IMR-90 (cell line): ENCODE measurements at regions not wholly inside any gene's neighbourhood (a gene's known extent, or its start where the extent isn't known, plus 50 kb on each side); places are given as distances from the start of the nearest gene placed in this dataset.

Source experiments
- ATAC-seq: fragments of 200-7000 bp; cut with Tn5 transposase; 2 replicates; pipeline ENCODE4 v1.9.1; 2020; ENCODE audit warnings: low read depth, mild to moderate bottlenecking, moderate library complexity
- BruUV-seq: library from RNA; stranded (reverse); fragments of 400-500 nt; replicated peaks from 2 replicates; lab custom pipeline; 2021; lab: Mats Ljungman, UMichigan
- CTCF ChIA-PET: fragments of 300-600 bp; formaldehyde crosslinking; extraction: SDS; loops from one replicate; lab custom pipeline; 2021; ENCODE audit warnings: antibody characterized with exemption; lab: Yijun Ruan, JAX
- POLR2A ChIA-PET: fragments of 300-600 bp; sonication (Branson Sonifier 250); formaldehyde crosslinking; loops from one replicate; lab custom pipeline; 2022; ENCODE audit warnings: antibody characterized with exemption; ENCODE audit not compliant: unreplicated experiment; lab: Charles Lee
- DNase-seq: peaks from one replicate; pipeline ENCODE4 v3.0.0; 2013
- H2AFZ ChIP-seq: replicated peaks from 2 replicates; pipeline ENCODE3; 2013; ENCODE audit warnings: low read length, mild to moderate bottlenecking; ENCODE audit not compliant: poor library complexity
- H2AK5ac ChIP-seq: 2 replicates; pipeline ENCODE4 v1.6.1; 2013; ENCODE audit warnings: low read depth, low read length, inconsistent platforms
- H2AK9ac ChIP-seq: replicated peaks from 2 replicates; pipeline ENCODE3; 2013; ENCODE audit warnings: mild to moderate bottlenecking, low read depth, low read length, moderate library complexity; ENCODE audit not compliant: poor library complexity
- H2BK120ac ChIP-seq: 2 replicates; pipeline ENCODE4 v1.6.1; 2013; ENCODE audit warnings: low read depth, low read length, inconsistent platforms
- H2BK15ac ChIP-seq: 3 replicates; pipeline ENCODE4 v1.6.1; 2013; ENCODE audit warnings: low read depth, low read length, inconsistent platforms
- H2BK20ac ChIP-seq: 2 replicates; pipeline ENCODE4 v1.6.1; 2013; ENCODE audit warnings: low read depth, mild to moderate bottlenecking, inconsistent platforms, low read length, moderate library complexity
- H2BK5ac ChIP-seq: 2 replicates; pipeline ENCODE4 v1.6.1; 2013; ENCODE audit warnings: mild to moderate bottlenecking, low read depth, low read length, inconsistent platforms; ENCODE audit not compliant: poor library complexity, severe bottlenecking
- H3K14ac ChIP-seq: replicated peaks from 2 replicates; pipeline ENCODE4 v1.6.1; 2013; ENCODE audit warnings: low read depth, low read length, inconsistent platforms
- H3K18ac ChIP-seq: 2 replicates; pipeline ENCODE4 v1.6.1; 2013; ENCODE audit warnings: low read depth, low read length, control low read depth
- H3K23ac ChIP-seq: 2 replicates; pipeline ENCODE4 v1.6.1; 2013; ENCODE audit warnings: low read depth, low read length, inconsistent platforms
- H3K27ac ChIP-seq: 2 replicates; pipeline ENCODE4 v1.5.1; 2013; ENCODE audit warnings: mild to moderate bottlenecking, control low read depth, low read length; ENCODE audit not compliant: insufficient read depth
- H3K27me3 ChIP-seq: 2 replicates; pipeline ENCODE4 v1.6.1; 2013; ENCODE audit warnings: low read length; ENCODE audit not compliant: control insufficient read depth, insufficient read depth
- H3K36me3 ChIP-seq: 2 replicates; pipeline ENCODE4 v1.6.1; 2013; ENCODE audit warnings: low read length, mixed read lengths; ENCODE audit not compliant: control insufficient read depth, insufficient read depth
- H3K4ac ChIP-seq: 2 replicates; pipeline ENCODE4 v1.6.1; 2013; ENCODE audit warnings: low read depth, low read length, inconsistent platforms
- H3K4me1 ChIP-seq: 2 replicates; pipeline ENCODE4 v1.6.1; 2013; ENCODE audit warnings: low read length, mixed read lengths; ENCODE audit not compliant: control insufficient read depth, insufficient read depth
- H3K4me2 ChIP-seq: 2 replicates; pipeline ENCODE4 v1.6.1; 2013; ENCODE audit warnings: low read depth, mild to moderate bottlenecking, control low read depth, low read length, moderate library complexity
- H3K4me3 ChIP-seq: 2 replicates; pipeline ENCODE4 v1.5.1; 2013; ENCODE audit warnings: low read depth, mild to moderate bottlenecking, control low read depth, low read length, moderate library complexity; ENCODE audit not compliant: insufficient read depth
- H3K56ac ChIP-seq: 2 replicates; pipeline ENCODE4 v1.6.1; 2013; ENCODE audit warnings: low read length, inconsistent platforms; ENCODE audit not compliant: insufficient read depth; ENCODE audit errors: extremely low read depth
- H3K79me1 ChIP-seq, 2 experiments: 2 replicates each; pipeline ENCODE4 v1.6.1; 2013; ENCODE audit warnings: low read length in 2 of 2, inconsistent platforms in 1 of 2, low read depth in 1 of 2
- H3K9ac ChIP-seq: 2 replicates; pipeline ENCODE4 v1.6.1; 2013; ENCODE audit warnings: low read depth, low read length, control low read depth
- H3K9me1 ChIP-seq: 2 replicates; pipeline ENCODE4 v1.6.1; 2013; ENCODE audit warnings: low read length, inconsistent platforms; ENCODE audit not compliant: insufficient read depth
- H3K9me3 ChIP-seq: 2 replicates; pipeline ENCODE4 v1.6.1; 2013; ENCODE audit warnings: low read length; ENCODE audit not compliant: control insufficient read depth, insufficient read depth
- H4K20me1 ChIP-seq: 2 replicates; pipeline ENCODE4 v1.6.1; 2013; ENCODE audit warnings: low read length, inconsistent platforms; ENCODE audit not compliant: insufficient read depth
- H4K5ac ChIP-seq: 2 replicates; pipeline ENCODE4 v1.6.1; 2013; ENCODE audit warnings: mild to moderate bottlenecking, low read depth, low read length, control low read depth
- H4K8ac ChIP-seq, 2 experiments: 2 replicates each; pipeline ENCODE4 v1.6.1; 2013; ENCODE audit warnings: low read depth in 2 of 2, low read length in 2 of 2, control low read depth in 1 of 2, inconsistent platforms in 1 of 2
- H4K91ac ChIP-seq: 2 replicates; pipeline ENCODE4 v1.6.1; 2013; ENCODE audit warnings: low read depth, low read length, inconsistent platforms; ENCODE audit not compliant: insufficient read depth
- BHLHE40 ChIP-seq: fragments of 150-350 bp; IDR thresholded peaks from 2 replicates; pipeline ENCODE4 v1.6.1; 2016; ENCODE audit warnings: mild to moderate bottlenecking, low read depth, low read length
- CEBPB ChIP-seq: IDR thresholded peaks from 2 replicates; pipeline ENCODE4 v1.6.1; 2012; ENCODE audit warnings: low read depth, low read length, improper control_type of control experiment
- CHD1 ChIP-seq: IDR thresholded peaks from 2 replicates; pipeline ENCODE4 v1.6.1; 2012; ENCODE audit warnings: low read depth, low read length, improper control_type of control experiment
- CTCF ChIP-seq: conservative IDR thresholded peaks from 2 replicates; pipeline ENCODE4 v1.5.1; 2012; ENCODE audit warnings: mild to moderate bottlenecking, low read depth, low read length, improper control_type of control experiment
- FOS ChIP-seq: fragments of 150-350 bp; IDR thresholded peaks from 2 replicates; pipeline ENCODE4 v1.6.1; 2016; ENCODE audit warnings: low read depth, low read length
- MAFK ChIP-seq: IDR thresholded peaks from 2 replicates; pipeline ENCODE4 v1.6.1; 2012; ENCODE audit warnings: low read depth, low read length, improper control_type of control experiment
- MAZ ChIP-seq: IDR thresholded peaks from 2 replicates; pipeline ENCODE4 v1.6.1; 2012; ENCODE audit warnings: low read depth, mild to moderate bottlenecking, low read length, improper control_type of control experiment, moderate library complexity, borderline replicate concordance
- MXI1 ChIP-seq: IDR thresholded peaks from 2 replicates; pipeline ENCODE4 v1.6.1; 2012; ENCODE audit warnings: low read depth, mild to moderate bottlenecking, low read length, moderate library complexity, borderline replicate concordance
- NFE2L2 ChIP-seq: fragments of 150-350 bp; IDR thresholded peaks from 2 replicates; pipeline ENCODE4 v1.6.1; 2016; ENCODE audit warnings: low read depth, mild to moderate bottlenecking, low read length
- POLR2A ChIP-seq: IDR thresholded peaks from 2 replicates; pipeline ENCODE4 v1.6.1; 2012; ENCODE audit warnings: mild to moderate bottlenecking, low read depth, low read length
- RAD21 ChIP-seq: IDR thresholded peaks from 2 replicates; pipeline ENCODE4 v1.6.1; 2012; ENCODE audit warnings: low read length, improper control_type of control experiment
- RCOR1 ChIP-seq: IDR thresholded peaks from 2 replicates; pipeline ENCODE4 v1.6.1; 2012; ENCODE audit warnings: mild to moderate bottlenecking, low read length, improper control_type of control experiment; ENCODE audit not compliant: insufficient replicate concordance
- RFX5 ChIP-seq: IDR thresholded peaks from 2 replicates; pipeline ENCODE4 v1.8.0; 2012; ENCODE audit warnings: low read depth, mild to moderate bottlenecking, low read length, moderate library complexity
- SMC3 ChIP-seq: fragments of 150-350 bp; IDR thresholded peaks from 2 replicates; pipeline ENCODE4 v1.6.1; 2016; ENCODE audit warnings: low read depth, mild to moderate bottlenecking, antibody characterized with exemption, low read length, moderate library complexity
- USF2 ChIP-seq: fragments of 150-350 bp; IDR thresholded peaks from 2 replicates; pipeline ENCODE4 v1.6.1; 2017; ENCODE audit warnings: mild to moderate bottlenecking, antibody characterized with exemption, low read length, low read depth
- WGBS, 2 experiments: methylation state at CpG; one replicate each; pipeline versions ENCODE4 v1.1.5 to v1.1.7; 2013; ENCODE audit warnings: missing lambda C conversion rate in 2 of 2; ENCODE audit not compliant: insufficient read length in 1 of 2; ENCODE audit errors: extremely low coverage in 2 of 2; 5-methylcytosine and 5-hydroxymethylcytosine counted together
- dilution Hi-C: fragments of 300-500 bp; cut with HindIII; formaldehyde crosslinking; loops from one replicate; pipeline ENCODE4 v1.14.3; 2018; ENCODE audit warnings: low sequenced_read_pairs; ENCODE audit not compliant: unreplicated experiment
- in situ Hi-C: fragments of 300-500 bp; cut with MboI; formaldehyde crosslinking; loops from 3 replicates; pipeline ENCODE4 v1.14.3; 2019; ENCODE audit warnings: low sequenced_read_pairs, inconsistent platforms, mixed read lengths
- intact Hi-C: fragments of 100-400 bp; cut with micrococcal nuclease; formaldehyde crosslinking; loops from 2 replicates; pipeline ENCODE4 v1.10.0; 2022

DNA sequence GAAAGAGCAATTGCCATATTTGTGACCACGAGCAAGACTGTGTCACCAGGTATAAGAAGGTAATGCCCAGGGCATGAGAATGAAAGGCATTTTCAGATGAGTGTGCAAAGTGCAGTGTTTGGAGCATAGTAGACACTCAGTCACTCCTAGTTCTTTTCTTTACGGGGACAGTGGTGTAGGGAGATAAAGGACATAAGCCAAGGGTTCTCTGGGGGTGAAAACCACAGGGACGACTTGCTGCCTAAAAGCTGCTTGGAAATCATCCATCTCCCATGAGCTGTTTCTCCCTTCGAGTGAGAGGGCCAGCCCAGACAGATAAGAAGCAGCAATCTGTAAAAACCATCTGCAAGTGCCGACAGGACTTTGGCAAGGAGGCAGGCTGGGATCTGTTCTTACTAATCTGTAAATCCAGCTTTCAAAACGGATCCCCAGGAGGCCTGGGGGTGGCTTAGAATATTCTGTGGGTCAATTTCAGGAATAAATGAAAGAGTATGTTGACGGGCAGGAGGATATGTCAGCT, 221.6 kb downstream of the LPIN1 start:
- Histone ChIP-seq H2AK5ac (no peak overlapping the region), H4K5ac (no peak overlapping the region), H3K4me3 (no peak overlapping the region), H3K4ac (no peak overlapping the region), H3K9me1 (no peaks in the 10 kb centered on the region), H3K36me3 (no peaks in the 10 kb centered on the region), H4K8ac (no peak overlapping the region), H2BK5ac (no peak overlapping the region), H3K23ac (no peak overlapping the region), H3K4me1 (no peaks in the 10 kb centered on the region), H2AK9ac (no peak overlapping the region), H4K20me1 (no peaks in the 10 kb centered on the region), H4K91ac (no peak overlapping the region), H2BK15ac (no peak overlapping the region), H3K4me2 (no peak overlapping the region), H3K27me3 (no peaks in the 10 kb centered on the region), H3K79me1 (no peaks in the 10 kb centered on the region), H2BK20ac (no peak overlapping the region), H2BK120ac (no peak overlapping the region), H3K56ac (no peak overlapping the region), H3K14ac (no peak overlapping the region), H3K27ac (no peak overlapping the region), H3K9ac (no peak overlapping the region), H2AFZ (no peak overlapping the region), H3K9me3 (peaks cover 2% of the 10 kb centered on the region; the same call in 1 of the 2 replicates), H3K18ac (no peak overlapping the region)
- in situ Hi-C loops (no loop called here), intact Hi-C loops (no loop called here), dilution Hi-C loops (no loop called here)
- TF ChIP-seq POLR2A = no peak
- TF ChIP-seq SMC3 = no peak
- no peak for TF ChIP-seq MXI1
- no peak for TF ChIP-seq CHD1
- TF ChIP-seq MAZ = no peak
- no peak for TF ChIP-seq NFE2L2
- no peak for TF ChIP-seq RCOR1
- no peak for TF ChIP-seq MAFK
- TF ChIP-seq USF2 = no peak
- no peak for TF ChIP-seq RFX5
- TF ChIP-seq CTCF = no peak
- no peak for TF ChIP-seq FOS
- no peak for TF ChIP-seq RAD21
- no peak for TF ChIP-seq CEBPB
- TF ChIP-seq BHLHE40 = no peak
- POLR2A ChIA-PET = no interaction called here
- ATAC-seq = peak; percentile 29; the same call in 1 of the 2 replicates
- no TSS peak for BruUV-seq
- WGBS, 2 experiments = 10% methylated on average over 2 of the region's 7 CpGs; no CpG with 5 or more reads in 1 of the 2 experiments
- DNase-seq = peak; percentile 22
- CTCF ChIA-PET = no interaction called here
